ENCODE measurements at regions not wholly inside any gene's neighbourhood (a gene's known extent, or its start where the extent isn't known, plus 50 kb on each side); places are given as distances from the start of the nearest gene placed in this dataset.
"Not testable (repeated sequence)": the region's sequence is repeated elsewhere in the genome, so short reads cannot be mapped to it uniquely, and the experiment has no call there.

DNA sequence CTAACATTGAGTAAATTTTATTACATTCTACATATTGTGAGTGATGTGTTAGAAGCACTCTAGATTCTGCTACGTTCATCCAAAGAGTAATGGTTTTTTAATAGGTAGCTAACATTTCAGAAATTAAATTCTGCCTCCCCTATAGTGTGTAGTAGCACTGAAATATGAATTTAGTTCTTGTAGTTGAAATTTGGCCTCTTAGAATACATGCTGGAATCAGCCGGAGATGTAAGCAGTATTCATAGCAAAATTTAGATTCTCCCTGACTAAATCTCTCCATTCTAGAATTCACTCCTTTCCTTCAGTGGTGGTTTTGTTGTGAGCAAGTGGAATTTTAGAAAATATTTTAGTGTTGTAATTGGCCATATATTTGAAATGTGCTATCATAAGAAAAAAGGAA is 799.9 kb upstream of the CDH10 start:
- CTCF ChIA-PET (ENCODE audit: unreplicated experiment) = no interaction called here
- TF ChIP-seq EZH2phosphoT487 (IDR thresholded peaks at IDR 0.05; ENCODE audit: borderline replicate concordance, low read depth, low read length) = no peak
- Histone ChIP-seq H2AFZ (ENCODE audit: low read length) (no peak overlapping the region), H3K9me2 (ENCODE audit: insufficient read depth, low read length) (no peaks in the 10 kb centered on the region), H3K4me1 (ENCODE audit: insufficient read depth, low read length, poor library complexity, severe bottlenecking) (no peaks in the 10 kb centered on the region), H3K27ac (ENCODE audit: low read depth, low read length, poor library complexity, severe bottlenecking) (no peak overlapping the region), H3K4me2 (ENCODE audit: low read length) (no peak overlapping the region), H3K79me2 (ENCODE audit: insufficient read depth, low read depth, low read length) (no peaks in the 10 kb centered on the region), H4K20me1 (ENCODE audit: insufficient read depth, low read length) (no peaks in the 10 kb centered on the region), H3K9me3 (ENCODE audit: low read length) (no peaks in the 10 kb centered on the region), H3K36me3 (ENCODE audit: insufficient read depth, low read length) (no peaks in the 10 kb centered on the region), H3K4me3 (ENCODE audit: low read depth, low read length, poor library complexity, severe bottlenecking) (no peak overlapping the region)
- intact Hi-C loops (cut with micrococcal nuclease; ENCODE audit: unreplicated experiment) = no loop called here
- no TSS peak for BruUV-seq (replicated peaks)
- no peak for DNase-seq (ENCODE audit: low spot score)
- POLR2A ChIA-PET = interaction anchor here (0.6 kb wide), 1 partner anchor 23 kb away, joined by 3 read pairs; no protein-coding TSS in a partner anchor

DNA sequence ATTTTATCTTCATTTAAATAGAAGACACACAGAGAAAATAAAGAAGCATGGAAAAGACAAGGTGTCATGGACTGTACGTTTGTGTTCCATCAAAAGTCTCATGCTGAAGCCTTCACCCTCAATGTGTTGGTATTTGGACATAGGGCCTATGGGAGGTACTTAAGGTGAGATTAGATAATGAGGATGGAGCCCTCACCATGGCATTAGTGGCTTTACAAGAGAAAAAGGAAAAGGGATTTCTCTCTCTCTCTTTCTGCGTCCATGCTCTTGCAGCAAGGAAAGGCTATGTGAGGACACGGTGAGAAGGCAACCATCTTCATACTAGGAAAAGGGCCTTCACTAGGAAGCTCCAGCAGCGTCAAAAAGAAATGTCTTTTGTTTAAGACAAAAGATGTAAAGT is 797.0 kb upstream of the CDH10 start:
- Histone ChIP-seq H3K4me2 (ENCODE audit: low read length) (no peak overlapping the region), H3K27ac (ENCODE audit: low read depth, low read length, poor library complexity, severe bottlenecking) (no peak overlapping the region), H3K4me1 (ENCODE audit: insufficient read depth, low read length, poor library complexity, severe bottlenecking) (no peaks in the 10 kb centered on the region), H2AFZ (ENCODE audit: low read length) (no peak overlapping the region), H3K9me2 (ENCODE audit: insufficient read depth, low read length) (no peaks in the 10 kb centered on the region), H3K4me3 (ENCODE audit: low read depth, low read length, poor library complexity, severe bottlenecking) (no peak overlapping the region), H3K79me2 (ENCODE audit: insufficient read depth, low read depth, low read length) (no peaks in the 10 kb centered on the region), H3K36me3 (ENCODE audit: insufficient read depth, low read length) (no peaks in the 10 kb centered on the region), H3K9me3 (ENCODE audit: low read length) (no peaks in the 10 kb centered on the region), H4K20me1 (ENCODE audit: insufficient read depth, low read length) (no peaks in the 10 kb centered on the region)
- BruUV-seq (replicated peaks) = no TSS peak
- DNase-seq (ENCODE audit: low spot score) = no peak
- TF ChIP-seq, protein P1, sequence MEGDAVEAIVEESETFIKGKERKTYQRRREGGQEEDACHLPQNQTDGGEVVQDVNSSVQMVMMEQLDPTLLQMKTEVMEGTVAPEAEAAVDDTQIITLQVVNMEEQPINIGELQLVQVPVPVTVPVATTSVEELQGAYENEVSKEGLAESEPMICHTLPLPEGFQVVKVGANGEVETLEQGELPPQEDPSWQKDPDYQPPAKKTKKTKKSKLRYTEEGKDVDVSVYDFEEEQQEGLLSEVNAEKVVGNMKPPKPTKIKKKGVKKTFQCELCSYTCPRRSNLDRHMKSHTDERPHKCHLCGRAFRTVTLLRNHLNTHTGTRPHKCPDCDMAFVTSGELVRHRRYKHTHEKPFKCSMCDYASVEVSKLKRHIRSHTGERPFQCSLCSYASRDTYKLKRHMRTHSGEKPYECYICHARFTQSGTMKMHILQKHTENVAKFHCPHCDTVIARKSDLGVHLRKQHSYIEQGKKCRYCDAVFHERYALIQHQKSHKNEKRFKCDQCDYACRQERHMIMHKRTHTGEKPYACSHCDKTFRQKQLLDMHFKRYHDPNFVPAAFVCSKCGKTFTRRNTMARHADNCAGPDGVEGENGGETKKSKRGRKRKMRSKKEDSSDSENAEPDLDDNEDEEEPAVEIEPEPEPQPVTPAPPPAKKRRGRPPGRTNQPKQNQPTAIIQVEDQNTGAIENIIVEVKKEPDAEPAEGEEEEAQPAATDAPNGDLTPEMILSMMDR (conservative IDR thresholded peaks at IDR 0.05; ENCODE audit: low read length) = no peak
- TF ChIP-seq EZH2phosphoT487 (IDR thresholded peaks at IDR 0.05; ENCODE audit: borderline replicate concordance, low read depth, low read length) = no peak
- ChIA-PET CTCF (ENCODE audit: unreplicated experiment) (no interaction called here), POLR2A (interaction anchor here (0.7 kb wide), 1 partner anchor 8 kb away, joined by 3 read pairs; no protein-coding TSS in a partner anchor)
- intact Hi-C loops (cut with micrococcal nuclease; ENCODE audit: unreplicated experiment) = no loop called here

DNA sequence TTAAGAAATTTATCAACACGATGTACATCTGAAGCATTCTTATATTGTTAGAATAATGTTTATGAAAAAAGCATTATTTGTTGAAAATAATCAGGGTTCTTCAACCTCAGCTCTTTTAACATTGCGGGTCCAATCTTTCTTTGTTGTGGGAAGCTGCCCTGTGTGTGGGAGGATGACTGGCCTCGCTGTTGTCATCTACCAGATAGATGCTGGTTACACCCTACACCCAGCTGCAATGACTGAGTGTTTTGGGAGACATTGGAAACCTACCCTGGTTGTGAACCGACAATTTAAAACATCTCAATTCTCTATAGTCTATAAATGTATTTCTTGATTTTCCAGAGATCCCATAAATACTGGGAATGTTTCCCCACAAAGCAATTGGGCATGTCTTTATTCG is 794.2 kb upstream of the CDH10 start:
- no peak for DNase-seq (ENCODE audit: low spot score)
- CTCF ChIA-PET (ENCODE audit: unreplicated experiment) = no interaction called here
- no peaks in the 10 kb centered on the region for H4K20me1 ChIP-seq (ENCODE audit: insufficient read depth, low read length)

DNA sequence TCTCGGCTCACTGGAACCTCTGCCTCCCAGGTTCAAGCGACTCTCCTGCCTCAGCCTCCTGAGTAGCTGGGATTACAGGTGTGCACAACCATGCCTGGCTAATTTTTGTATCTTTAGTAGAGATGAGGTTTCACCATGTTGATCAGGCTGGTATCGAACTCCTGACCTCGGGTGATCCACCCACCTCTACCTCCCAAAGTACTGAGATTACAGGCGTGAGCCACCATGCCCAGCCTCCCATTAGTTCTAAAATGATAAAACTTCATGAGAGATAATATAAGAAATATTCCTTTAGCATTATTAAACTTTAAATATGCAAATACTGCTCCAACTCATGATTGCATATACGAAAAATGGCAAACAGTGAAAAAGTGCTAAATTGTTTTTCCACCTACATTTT is 793.6 kb upstream of the CDH10 start:
- H3K9me2 ChIP-seq (ENCODE audit: insufficient read depth, low read length); H4K20me1 ChIP-seq (ENCODE audit: insufficient read depth, low read length); H3K79me2 ChIP-seq (ENCODE audit: insufficient read depth, low read depth, low read length); H3K4me3 ChIP-seq (ENCODE audit: low read depth, low read length, poor library complexity, severe bottlenecking); DNase-seq (ENCODE audit: low spot score); H3K27ac ChIP-seq (ENCODE audit: low read depth, low read length, poor library complexity, severe bottlenecking); POLR2A ChIA-PET; H3K4me2 ChIP-seq (ENCODE audit: low read length); H3K9me3 ChIP-seq (ENCODE audit: low read length); BruUV-seq (replicated peaks); H2AFZ ChIP-seq (ENCODE audit: low read length); H3K4me1 ChIP-seq (ENCODE audit: insufficient read depth, low read length, poor library complexity, severe bottlenecking); H3K36me3 ChIP-seq (ENCODE audit: insufficient read depth, low read length); intact Hi-C loops (cut with micrococcal nuclease; ENCODE audit: unreplicated experiment); CTCF ChIA-PET (ENCODE audit: unreplicated experiment): not testable (repeated sequence)

More for the DNA sequence above, 794.2 kb upstream of the CDH10 start:
- no TSS peak for BruUV-seq (replicated peaks)
- TF ChIP-seq EZH2phosphoT487 (IDR thresholded peaks at IDR 0.05; ENCODE audit: borderline replicate concordance, low read depth, low read length) = no peak
- TF ChIP-seq, protein P1 (conservative IDR thresholded peaks at IDR 0.05; ENCODE audit: low read length) = no peak
- POLR2A ChIA-PET = no interaction called here
- no peaks in the 10 kb centered on the region for H3K4me1 ChIP-seq (ENCODE audit: insufficient read depth, low read length, poor library complexity, severe bottlenecking)
- no peaks in the 10 kb centered on the region for H3K79me2 ChIP-seq (ENCODE audit: insufficient read depth, low read depth, low read length)
- no peaks in the 10 kb centered on the region for H3K9me3 ChIP-seq (ENCODE audit: low read length)
- H3K9me2 ChIP-seq (ENCODE audit: insufficient read depth, low read length) = no peaks in the 10 kb centered on the region
- intact Hi-C loops (cut with micrococcal nuclease; ENCODE audit: unreplicated experiment) = no loop called here
- no peaks in the 10 kb centered on the region for H3K36me3 ChIP-seq (ENCODE audit: insufficient read depth, low read length)
- H3K27ac ChIP-seq (ENCODE audit: low read depth, low read length, poor library complexity, severe bottlenecking) = no peak overlapping the region
- no peak overlapping the region for H3K4me3 ChIP-seq (ENCODE audit: low read depth, low read length, poor library complexity, severe bottlenecking)
- H2AFZ ChIP-seq (ENCODE audit: low read length) = no peak overlapping the region
- no peak overlapping the region for H3K4me2 ChIP-seq (ENCODE audit: low read length)

Measured in OCI-LY7 (cell line).